ENCODE measurements at regions not wholly inside any gene's neighbourhood (a gene's known extent, or its start where the extent isn't known, plus 50 kb on each side); places are given as distances from the start of the nearest gene placed in this dataset.
A peak's percentile ranks its signal among the peaks of the same experiment; 100 is the strongest.

DNA sequence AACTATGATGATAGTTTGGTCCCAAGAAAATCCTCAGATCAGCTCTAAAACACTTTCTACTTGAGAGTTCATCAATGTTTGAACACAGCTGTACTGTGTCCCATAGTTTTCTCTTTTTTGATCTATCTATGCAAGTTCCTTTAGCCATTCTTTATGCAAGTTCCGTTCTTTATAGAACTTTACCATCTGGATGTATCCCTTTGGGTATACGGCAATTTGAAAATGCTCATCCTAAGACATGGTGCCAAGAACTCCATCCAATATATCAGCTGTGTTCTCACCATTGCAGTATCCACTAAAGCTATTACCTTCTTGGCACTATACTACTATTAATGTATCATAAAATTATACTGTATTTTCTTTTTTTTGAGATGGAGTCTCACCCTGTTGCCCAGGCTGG is 276.9 kb downstream of the NOVA1 start:
- DNase-seq (ENCODE audit: low read depth) = no peak
- TF ChIP-seq, protein P1, sequence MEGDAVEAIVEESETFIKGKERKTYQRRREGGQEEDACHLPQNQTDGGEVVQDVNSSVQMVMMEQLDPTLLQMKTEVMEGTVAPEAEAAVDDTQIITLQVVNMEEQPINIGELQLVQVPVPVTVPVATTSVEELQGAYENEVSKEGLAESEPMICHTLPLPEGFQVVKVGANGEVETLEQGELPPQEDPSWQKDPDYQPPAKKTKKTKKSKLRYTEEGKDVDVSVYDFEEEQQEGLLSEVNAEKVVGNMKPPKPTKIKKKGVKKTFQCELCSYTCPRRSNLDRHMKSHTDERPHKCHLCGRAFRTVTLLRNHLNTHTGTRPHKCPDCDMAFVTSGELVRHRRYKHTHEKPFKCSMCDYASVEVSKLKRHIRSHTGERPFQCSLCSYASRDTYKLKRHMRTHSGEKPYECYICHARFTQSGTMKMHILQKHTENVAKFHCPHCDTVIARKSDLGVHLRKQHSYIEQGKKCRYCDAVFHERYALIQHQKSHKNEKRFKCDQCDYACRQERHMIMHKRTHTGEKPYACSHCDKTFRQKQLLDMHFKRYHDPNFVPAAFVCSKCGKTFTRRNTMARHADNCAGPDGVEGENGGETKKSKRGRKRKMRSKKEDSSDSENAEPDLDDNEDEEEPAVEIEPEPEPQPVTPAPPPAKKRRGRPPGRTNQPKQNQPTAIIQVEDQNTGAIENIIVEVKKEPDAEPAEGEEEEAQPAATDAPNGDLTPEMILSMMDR (conservative IDR thresholded peaks at IDR 0.05; ENCODE audit: low read depth, low read length) = no peak
- no peak overlapping the region for H3K4me3 ChIP-seq (ENCODE audit: low read depth, low read length)

DNA sequence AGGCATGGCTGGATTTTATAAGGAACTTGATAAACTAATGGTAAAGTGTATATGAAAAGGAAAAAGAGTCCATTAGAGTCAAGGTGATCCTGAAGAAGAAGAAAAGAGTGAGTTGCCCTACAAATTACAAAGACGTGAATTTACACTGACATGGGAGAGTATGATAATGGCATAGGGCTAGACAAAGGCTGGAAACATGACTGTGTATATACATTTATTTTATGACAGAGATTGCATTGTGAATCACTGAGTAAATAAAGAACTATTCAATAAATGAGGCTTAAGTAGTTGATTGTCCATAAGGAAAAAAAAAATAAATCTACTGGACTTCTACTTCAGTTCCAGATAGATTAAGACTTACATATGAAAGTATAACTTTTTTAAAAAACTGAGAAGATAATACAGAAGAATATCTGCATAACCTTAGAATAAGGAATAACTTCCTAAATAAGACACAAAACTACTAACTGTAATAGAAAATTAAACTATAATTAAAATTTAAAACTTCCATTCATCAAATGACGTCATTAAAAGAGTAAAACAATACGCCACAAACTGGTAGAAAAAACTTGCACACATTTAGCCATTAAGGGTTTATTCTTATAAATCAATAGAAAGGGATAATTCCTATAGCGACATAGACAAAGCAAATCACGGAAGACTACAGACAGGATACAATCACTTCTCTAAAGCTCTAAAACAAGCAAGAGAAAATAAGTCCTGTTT is 278.5 kb downstream of the NOVA1 start:
- H3K4me3 ChIP-seq (ENCODE audit: low read depth, low read length) = no peak overlapping the region
- TF ChIP-seq, protein P1 (conservative IDR thresholded peaks at IDR 0.05; ENCODE audit: low read depth, low read length) = no peak
- DNase-seq (ENCODE audit: low read depth) = no peak

DNA sequence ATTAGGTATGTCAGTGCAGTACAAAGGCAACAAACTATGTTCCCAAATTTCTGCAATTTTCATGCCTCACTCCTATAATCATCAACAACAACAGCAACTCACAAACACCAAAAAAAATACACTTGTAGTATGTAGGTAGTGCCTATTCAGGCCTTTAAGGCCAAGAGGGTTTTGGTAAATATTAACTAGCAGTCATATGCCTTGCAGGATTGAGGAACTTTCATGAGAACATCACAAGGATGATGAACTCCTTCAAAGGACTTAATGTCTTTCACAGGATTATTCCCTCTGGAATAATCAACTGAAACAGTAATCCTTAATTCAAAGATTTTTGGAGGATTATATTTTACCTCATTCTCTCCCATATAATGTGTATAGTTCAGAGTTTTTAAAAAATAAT is 293.8 kb downstream of the NOVA1 start:
- H3K4me3 ChIP-seq (ENCODE audit: low read depth, low read length) = no peak overlapping the region
- TF ChIP-seq, protein P1 (conservative IDR thresholded peaks at IDR 0.05; ENCODE audit: low read depth, low read length) = no peak
- peak; percentile 26 for DNase-seq (ENCODE audit: low read depth)

GRCh38 chr14:26293909-26294308 is 303.9 kb downstream of the NOVA1 start:
- DNase-seq (ENCODE audit: low read depth) = no peak
- H3K4me3 ChIP-seq (ENCODE audit: low read depth, low read length) = no peak overlapping the region
- TF ChIP-seq, protein P1 (conservative IDR thresholded peaks at IDR 0.05; ENCODE audit: low read depth, low read length) = no peak

DNA sequence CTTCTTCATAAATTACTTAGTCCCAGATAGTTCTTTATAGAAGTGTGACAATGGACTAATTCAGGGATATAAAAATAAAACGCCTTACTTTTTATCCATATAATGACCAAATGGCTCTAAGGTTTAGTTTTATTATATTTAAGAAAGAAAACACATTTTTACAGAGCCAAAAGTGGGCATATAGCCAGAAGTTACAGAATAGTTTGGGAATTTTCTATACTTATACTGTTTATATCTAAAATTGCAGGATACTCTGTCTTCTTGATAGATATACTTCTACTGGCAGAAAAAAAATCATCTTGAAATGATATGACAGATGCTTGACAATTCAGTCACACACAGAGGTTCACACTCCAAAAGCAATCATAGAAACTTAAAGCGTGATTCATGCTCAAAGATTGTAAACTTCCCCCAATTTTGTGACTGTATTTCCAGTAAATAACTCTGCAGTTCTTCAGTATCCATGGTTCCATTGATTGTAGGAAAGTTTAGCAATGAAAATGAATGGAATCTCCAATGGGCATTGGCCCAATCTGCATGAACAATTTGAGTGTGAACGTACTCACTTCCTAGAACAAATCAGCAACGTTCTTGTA is 307.8 kb downstream of the NOVA1 start:
- TF ChIP-seq, protein P1 (conservative IDR thresholded peaks at IDR 0.05; ENCODE audit: low read depth, low read length) = no peak
- DNase-seq (ENCODE audit: low read depth) = no peak
- H3K4me3 ChIP-seq (ENCODE audit: low read depth, low read length) = no peak overlapping the region

DNA sequence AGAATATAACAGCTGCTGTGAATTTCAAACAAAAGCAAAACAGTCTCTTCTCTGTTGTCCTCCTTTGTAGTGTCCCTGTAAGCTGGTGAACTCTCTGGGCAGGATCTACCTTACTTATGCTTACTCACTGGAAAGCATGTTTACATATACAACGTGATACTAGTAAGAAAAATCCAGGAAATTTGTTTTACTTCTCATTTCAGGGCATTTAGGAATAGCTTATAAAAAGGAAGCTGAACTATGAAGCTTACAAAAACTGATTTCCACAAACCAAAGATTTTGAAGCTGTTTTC is 311.0 kb downstream of the NOVA1 start:
- no peak for DNase-seq (ENCODE audit: low read depth)
- H3K4me3 ChIP-seq (ENCODE audit: low read depth, low read length) = no peak overlapping the region
- TF ChIP-seq, protein P1 (conservative IDR thresholded peaks at IDR 0.05; ENCODE audit: low read depth, low read length) = no peak
